CD4-positive, CD25-positive, alpha-beta regulatory T cell (primary cell): ENCODE measurements at regions not wholly inside any gene's neighbourhood (a gene's known extent, or its start where the extent isn't known, plus 50 kb on each side); places are given as distances from the start of the nearest gene placed in this dataset.

Experiments
- ATAC-seq, 2 donors: fragments of 150-1000 bp; cut with Tn5 transposase; one replicate each; pipeline ENCODE4 v1.10.0; 2021; ENCODE audit warnings: low read depth in 2 of 2, moderate number of reproducible peaks in 2 of 2, moderate library complexity in 1 of 2
- DNase-seq, 3 donors: peaks; one replicate each; pipeline versions ENCODE4 v3.0.0 to v3.0.0-alpha.2; 2012 to 2022; ENCODE audit warnings: mixed read lengths in 1 of 3
- H3K27ac ChIP-seq: one replicate; pipeline ENCODE4 v1.7.0; 2013; ENCODE audit warnings: mild to moderate bottlenecking, low read length; ENCODE audit not compliant: insufficient read depth, poor library complexity, severe bottlenecking
- H3K27me3 ChIP-seq: one replicate; pipeline ENCODE4 v1.7.0; 2013; ENCODE audit warnings: low read length; ENCODE audit not compliant: control insufficient read depth, insufficient read depth
- H3K36me3 ChIP-seq: one replicate; pipeline ENCODE4 v1.7.0; 2013; ENCODE audit warnings: mild to moderate bottlenecking, low read length, moderate library complexity; ENCODE audit not compliant: control insufficient read depth, insufficient read depth
- H3K4me1 ChIP-seq: 2 replicates; pipeline ENCODE4 v1.7.0; 2013; ENCODE audit warnings: mild to moderate bottlenecking, low read length; ENCODE audit not compliant: insufficient read depth, control insufficient read depth, poor library complexity, severe bottlenecking
- H3K4me3 ChIP-seq: one replicate; pipeline ENCODE4 v1.7.0; 2013; ENCODE audit warnings: low read depth, mild to moderate bottlenecking, low read length, moderate library complexity
- H3K9me3 ChIP-seq, 2 experiments: 1 replicate in 1 of 2; 2 replicates in 1 of 2; pipeline ENCODE4 v1.7.0; 2013; ENCODE audit warnings: low read length in 2 of 2, mild to moderate bottlenecking in 1 of 2, moderate library complexity in 1 of 2; ENCODE audit not compliant: control insufficient read depth in 2 of 2
- H3K27ac Mint-ChIP-seq, 3 donors: one replicate each; pipeline ENCODE4 v1.8.0; 2020 to 2022; ENCODE audit warnings: mild to moderate bottlenecking in 3 of 3, mixed read lengths in 3 of 3, moderate library complexity in 2 of 3
- H3K27me3 Mint-ChIP-seq: one replicate; pipeline ENCODE4 v1.8.0; 2022; ENCODE audit warnings: mild to moderate bottlenecking, mixed read lengths
- H3K36me3 Mint-ChIP-seq: one replicate; pipeline ENCODE4 v1.8.0; 2020; ENCODE audit warnings: mixed read lengths
- H3K4me1 Mint-ChIP-seq, 4 donors: one replicate each; pipeline ENCODE4 v1.8.0; 2020 to 2022; ENCODE audit warnings: mixed read lengths in 4 of 4, mild to moderate bottlenecking in 1 of 4
- H3K4me3 Mint-ChIP-seq, 4 donors: one replicate each; pipeline ENCODE4 v1.8.0; 2020 to 2022; ENCODE audit warnings: mild to moderate bottlenecking in 4 of 4, mixed read lengths in 4 of 4, moderate library complexity in 3 of 4
- H3K9me3 Mint-ChIP-seq, 7 donors: one replicate each; pipeline ENCODE4 v1.8.0; 2020 to 2022; ENCODE audit warnings: mixed read lengths in 7 of 7, mild to moderate bottlenecking in 3 of 7, moderate library complexity in 2 of 7

DNA sequence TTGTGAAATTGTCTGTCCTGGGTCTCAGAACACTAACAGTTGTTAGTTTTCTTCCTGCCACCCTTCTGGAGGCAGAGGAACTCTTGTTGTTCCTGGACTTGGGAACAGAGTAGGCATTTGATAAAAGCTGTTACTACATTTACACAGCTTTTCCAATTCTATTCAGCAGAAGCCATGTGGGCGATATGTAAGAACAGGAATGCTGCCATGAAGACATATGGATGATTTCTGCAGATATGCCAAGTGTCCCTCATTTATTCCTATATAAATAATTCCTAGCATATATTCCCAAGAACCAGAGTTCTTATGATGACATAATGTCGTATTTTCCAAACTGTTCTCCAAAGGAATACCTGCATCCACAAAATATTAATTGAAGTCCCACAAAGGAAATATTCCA is 135.9 kb upstream of the DAB2 start:
- Histone ChIP-seq H3K4me3 (no peak overlapping the region), H3K9me3 (no peaks in the 10 kb centered on the region), H3K27me3 (peaks cover 17% of the 10 kb centered on the region), H3K4me1 (no peaks in the 10 kb centered on the region), H3K36me3 (no peaks in the 10 kb centered on the region), H3K27ac (no peak overlapping the region)
- H3K27ac Mint-ChIP-seq = no peak overlapping the region
- ATAC-seq = no peak
- no peaks in the 10 kb centered on the region for H3K4me1 Mint-ChIP-seq
- no peaks in the 10 kb centered on the region for H3K36me3 Mint-ChIP-seq
- H3K27me3 Mint-ChIP-seq = peaks cover 21% of the 10 kb centered on the region
- H3K9me3 Mint-ChIP-seq = no peaks in the 10 kb centered on the region
- DNase-seq = no peak
- no peak overlapping the region for H3K4me3 Mint-ChIP-seq

DNA sequence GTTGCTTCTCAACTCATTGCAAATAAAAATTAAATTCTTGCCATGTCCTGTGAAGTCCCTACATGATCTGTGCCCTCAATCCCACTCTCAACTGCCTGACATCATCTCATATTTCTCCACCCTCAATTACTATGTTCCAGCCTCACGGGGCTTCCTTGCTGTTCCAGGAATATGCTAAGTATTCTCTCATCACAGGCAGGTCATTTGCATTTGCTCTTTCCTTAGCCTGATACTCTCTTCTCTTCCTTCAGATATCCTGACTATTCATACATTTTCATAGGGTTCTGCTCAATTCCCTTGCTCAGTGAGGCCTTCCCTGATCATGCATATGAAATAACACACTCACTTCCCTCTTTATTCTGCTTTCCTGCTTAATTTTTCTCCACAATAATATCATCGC is 135.1 kb upstream of the DAB2 start:
- Histone ChIP-seq H3K4me1 (no peaks in the 10 kb centered on the region), H3K27ac (no peak overlapping the region), H3K27me3 (peaks cover 13% of the 10 kb centered on the region), H3K36me3 (no peaks in the 10 kb centered on the region), H3K4me3 (no peak overlapping the region), H3K9me3 (no peaks in the 10 kb centered on the region)
- Mint-ChIP-seq H3K27ac (no peak overlapping the region), H3K27me3 (peaks cover 15% of the 10 kb centered on the region), H3K4me3 (no peak overlapping the region), H3K4me1 (no peaks in the 10 kb centered on the region), H3K9me3 (no peaks in the 10 kb centered on the region), H3K36me3 (no peaks in the 10 kb centered on the region)
- DNase-seq (no peak), ATAC-seq (no peak)

DNA sequence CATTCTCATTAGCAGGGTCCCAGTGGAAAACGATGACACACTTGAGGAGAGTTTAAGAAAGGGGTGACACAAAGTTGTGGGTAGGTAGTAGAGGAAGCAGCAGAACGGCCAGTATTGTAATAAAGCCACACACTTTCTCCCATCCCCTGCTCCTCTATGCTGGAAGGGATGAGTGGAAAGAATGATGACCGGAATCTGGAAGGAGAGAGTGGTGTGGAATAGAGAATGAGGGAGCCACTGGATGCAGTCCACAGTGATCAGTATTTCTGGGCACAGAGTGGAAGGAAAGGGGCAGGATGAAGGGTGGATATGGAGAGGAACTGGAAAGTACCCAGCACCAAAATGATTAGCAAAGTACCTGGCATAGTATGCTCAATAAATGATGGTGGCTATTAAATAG is 133.8 kb upstream of the DAB2 start:
- H3K27me3 ChIP-seq = peaks cover 13% of the 10 kb centered on the region
- Mint-ChIP-seq H3K36me3 (no peaks in the 10 kb centered on the region), H3K9me3 (no peaks in the 10 kb centered on the region), H3K27ac (no peak overlapping the region), H3K4me1 (no peaks in the 10 kb centered on the region), H3K4me3 (no peak overlapping the region), H3K27me3 (peaks cover 20% of the 10 kb centered on the region)
- ATAC-seq = no peak
- DNase-seq = no peak
- no peak overlapping the region for H3K4me3 ChIP-seq
- no peaks in the 10 kb centered on the region for H3K4me1 ChIP-seq
- H3K9me3 ChIP-seq = no peaks in the 10 kb centered on the region
- no peaks in the 10 kb centered on the region for H3K36me3 ChIP-seq
- H3K27ac ChIP-seq = no peak overlapping the region

DNA sequence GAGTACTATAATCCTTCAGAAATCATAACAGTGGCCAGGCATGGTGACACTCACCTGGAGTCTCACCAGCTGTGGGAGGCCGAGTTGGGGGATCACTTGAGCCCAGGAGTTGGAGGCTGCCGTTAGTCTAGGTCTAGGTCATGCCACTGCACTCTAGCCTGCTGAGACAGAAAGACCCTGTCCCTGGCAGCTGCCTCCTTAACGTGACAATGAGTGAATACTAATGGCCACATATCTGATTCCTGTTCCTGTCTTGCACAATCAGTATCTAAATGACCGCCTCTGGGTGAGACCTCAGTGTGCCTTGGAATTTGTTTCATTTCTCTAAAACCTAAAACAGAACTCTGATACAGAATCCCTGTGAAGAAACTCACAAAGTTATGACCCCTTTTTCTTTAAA is 131.0 kb upstream of the DAB2 start:
- Histone ChIP-seq H3K36me3 (no peaks in the 10 kb centered on the region), H3K4me1 (no peaks in the 10 kb centered on the region), H3K9me3 (no peaks in the 10 kb centered on the region), H3K27me3 (peaks cover 4% of the 10 kb centered on the region), H3K4me3 (no peak overlapping the region), H3K27ac (no peak overlapping the region)
- Mint-ChIP-seq H3K27me3 (peaks cover 16% of the 10 kb centered on the region), H3K4me3 (no peak overlapping the region), H3K9me3 (no peaks in the 10 kb centered on the region), H3K4me1 (no peaks in the 10 kb centered on the region), H3K36me3 (no peaks in the 10 kb centered on the region), H3K27ac (no peak overlapping the region)
- ATAC-seq (no peak), DNase-seq (no peak)

DNA sequence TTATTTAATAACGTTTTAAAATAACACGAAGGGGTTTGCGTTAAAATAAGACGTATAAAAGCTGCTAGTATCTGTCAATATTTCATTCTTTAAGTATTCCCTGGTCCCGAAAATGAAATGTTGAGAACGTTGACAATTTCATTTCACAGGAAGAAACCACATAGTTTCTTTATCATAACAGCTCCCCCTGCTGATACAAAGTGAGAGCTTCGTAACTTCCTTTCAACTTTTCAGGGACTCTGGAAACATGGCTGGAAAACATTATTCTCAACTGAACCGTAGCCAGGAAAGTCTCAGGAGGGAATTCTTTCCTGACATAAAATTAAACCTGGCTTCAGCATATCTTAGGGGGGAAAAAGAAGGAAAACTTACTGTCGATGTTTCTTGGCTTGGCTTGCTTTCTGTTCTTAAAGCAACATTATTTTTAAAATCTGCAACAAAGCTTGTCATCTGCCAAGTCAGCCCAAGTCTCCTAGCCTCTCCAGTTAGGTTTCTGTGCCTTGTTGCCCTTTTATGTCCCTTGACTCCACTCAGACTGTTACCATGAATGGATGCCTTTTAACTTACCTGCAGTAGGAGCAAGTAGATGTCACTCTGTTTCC is 122.9 kb upstream of the DAB2 start:
- H3K4me3 ChIP-seq = peak overlapping the region; percentile 38
- Mint-ChIP-seq H3K36me3 (no peaks in the 10 kb centered on the region), H3K4me1 (peaks cover 0 to 4% (median 0%) of the 10 kb centered on the region in 4 donors), H3K4me3 (peak overlapping the region in 1 of 4 donors; percentile 13), H3K27ac (peak overlapping the region in 1 of 3 donors; percentile 67), H3K27me3 (peaks cover 10% of the 10 kb centered on the region), H3K9me3 (peaks cover 0 to 2% (median 0%) of the 10 kb centered on the region in 7 donors)
- no peaks in the 10 kb centered on the region for H3K36me3 ChIP-seq
- H3K27me3 ChIP-seq = peaks cover 4% of the 10 kb centered on the region
- H3K9me3 ChIP-seq = no peaks in the 10 kb centered on the region
- no peak overlapping the region for H3K27ac ChIP-seq
- no peaks in the 10 kb centered on the region for H3K4me1 ChIP-seq
- ATAC-seq = no peak
- DNase-seq = peak in 2 of 3 donors; percentile 37 to 46

DNA sequence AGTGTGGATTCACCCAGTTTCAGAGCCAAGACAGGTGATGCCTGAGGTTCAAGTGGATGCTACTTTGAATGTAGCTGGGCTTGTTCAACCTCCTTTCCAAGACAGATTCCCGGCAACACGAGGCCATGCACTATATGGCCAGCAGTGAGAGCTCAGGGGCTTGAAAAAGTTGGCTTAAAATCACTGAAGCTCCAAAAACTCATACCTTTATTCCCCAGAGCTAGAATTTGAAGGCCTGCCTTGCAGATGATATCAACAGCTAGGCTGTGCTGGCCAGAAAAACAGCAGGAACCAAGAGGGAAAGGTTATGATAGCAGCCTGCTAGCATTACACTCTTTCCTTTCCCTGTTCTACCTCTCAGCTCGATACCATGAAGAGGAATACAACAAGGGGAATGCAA is 120.2 kb upstream of the DAB2 start:
- H3K27ac Mint-ChIP-seq = no peak overlapping the region
- no peak overlapping the region for H3K4me3 Mint-ChIP-seq
- no peak for ATAC-seq
- Histone ChIP-seq H3K27ac (no peak overlapping the region), H3K27me3 (peaks cover 10% of the 10 kb centered on the region), H3K4me1 (no peaks in the 10 kb centered on the region), H3K4me3 (no peak overlapping the region), H3K36me3 (no peaks in the 10 kb centered on the region), H3K9me3 (no peaks in the 10 kb centered on the region)
- H3K36me3 Mint-ChIP-seq = no peaks in the 10 kb centered on the region
- H3K4me1 Mint-ChIP-seq = peaks cover 0 to 4% (median 0%) of the 10 kb centered on the region in 4 donors
- no peaks in the 10 kb centered on the region for H3K9me3 Mint-ChIP-seq
- no peak for DNase-seq
- H3K27me3 Mint-ChIP-seq = peaks cover 9% of the 10 kb centered on the region

DNA sequence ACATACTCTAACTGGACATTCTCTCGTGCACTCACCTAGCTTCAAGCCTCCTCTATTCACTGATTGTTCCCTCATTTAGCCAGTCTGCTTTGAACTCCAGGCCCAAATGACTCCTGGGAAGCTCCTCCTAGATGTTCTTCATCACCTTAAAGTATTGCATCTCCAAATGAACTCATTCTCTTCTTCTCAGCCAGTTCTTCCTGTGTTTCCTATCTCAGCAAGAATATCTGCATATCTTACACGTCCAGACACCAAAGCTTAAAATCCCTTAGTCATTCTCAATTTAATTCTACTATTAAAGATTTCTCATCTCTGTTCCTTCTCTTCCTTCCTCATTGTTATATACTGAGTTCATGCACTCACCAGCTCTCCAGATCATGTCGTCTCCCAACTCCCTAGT is 118.6 kb upstream of the DAB2 start:
- H3K27ac Mint-ChIP-seq = no peak overlapping the region
- H3K4me3 ChIP-seq = no peak overlapping the region
- H3K9me3 ChIP-seq = no peaks in the 10 kb centered on the region
- no peak overlapping the region for H3K4me3 Mint-ChIP-seq
- ATAC-seq (no peak), DNase-seq (no peak)
- H3K36me3 Mint-ChIP-seq = no peaks in the 10 kb centered on the region
- no peaks in the 10 kb centered on the region for H3K9me3 Mint-ChIP-seq
- H3K27me3 Mint-ChIP-seq = peaks cover 9% of the 10 kb centered on the region
- peaks cover 10% of the 10 kb centered on the region for H3K27me3 ChIP-seq
- peaks cover 0 to 4% (median 0%) of the 10 kb centered on the region in 4 donors for H3K4me1 Mint-ChIP-seq
- H3K4me1 ChIP-seq = no peaks in the 10 kb centered on the region
- H3K36me3 ChIP-seq = no peaks in the 10 kb centered on the region
- no peak overlapping the region for H3K27ac ChIP-seq

DNA sequence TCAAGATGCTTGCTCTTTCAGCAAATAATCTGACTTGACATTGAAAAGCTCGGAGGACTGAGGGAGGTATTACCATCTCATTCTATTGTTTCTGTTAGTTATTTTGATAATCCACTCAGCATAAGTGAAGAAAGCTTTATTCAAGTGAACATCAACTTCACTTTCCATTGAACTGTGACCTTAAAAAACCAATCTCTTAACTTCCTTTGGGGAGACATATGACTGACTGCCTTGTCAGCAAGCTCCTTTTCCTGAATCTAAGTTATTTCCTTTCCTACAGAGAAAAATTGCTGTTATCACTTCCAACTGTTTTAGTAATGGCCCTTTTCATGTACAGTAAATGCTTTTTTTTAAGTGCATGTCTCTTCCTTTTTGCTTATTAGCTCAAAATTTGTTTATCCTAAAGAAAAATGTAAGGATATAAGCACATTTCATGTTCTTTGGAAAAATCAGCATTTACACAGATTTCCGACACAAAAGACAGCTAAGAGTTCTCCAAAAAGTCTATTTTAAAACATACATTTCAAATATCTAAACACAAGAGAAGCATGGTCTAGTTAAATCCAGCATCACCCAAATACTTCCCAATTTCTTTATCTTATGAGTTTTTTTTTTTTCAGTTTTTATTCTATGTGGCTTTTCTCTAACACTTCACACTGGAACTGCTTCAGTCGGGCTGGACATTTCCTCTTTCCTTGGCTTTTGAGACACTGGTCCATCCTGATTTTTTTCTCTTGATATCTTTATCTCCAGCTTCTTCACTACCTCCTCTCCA is 117.9 kb upstream of the DAB2 start:
- Mint-ChIP-seq H3K27ac (no peak overlapping the region), H3K27me3 (peaks cover 14% of the 10 kb centered on the region), H3K36me3 (no peaks in the 10 kb centered on the region), H3K4me3 (no peak overlapping the region), H3K9me3 (no peaks in the 10 kb centered on the region), H3K4me1 (peaks cover 0 to 4% (median 0%) of the 10 kb centered on the region in 4 donors)
- Histone ChIP-seq H3K4me1 (no peaks in the 10 kb centered on the region), H3K9me3 (no peaks in the 10 kb centered on the region), H3K36me3 (no peaks in the 10 kb centered on the region), H3K27ac (no peak overlapping the region), H3K4me3 (no peak overlapping the region), H3K27me3 (peaks cover 10% of the 10 kb centered on the region)
- no peak for DNase-seq
- ATAC-seq = no peak
